Embryonic facial prominence (tissue), 1 donor: ENCODE measurements at regions not wholly inside any gene's neighbourhood (a gene's known extent, or its start where the extent isn't known, plus 50 kb on each side); places are given as distances from the start of the nearest gene placed in this dataset.

Source experiments
- DNase-seq: peaks from one replicate; pipeline ENCODE4 v3.0.0-alpha.2; 2016; ENCODE audit errors: extremely low spot score

GRCh38 chr1:239436286-239436685, 49.9 kb downstream of the CHRM3 start:
- DNase-seq, result no peak

- no peak for DNase-seq
Measured at GRCh38 chr1:239437822-239438221, 51.5 kb downstream of the CHRM3 start.

- no peak for DNase-seq
Measured at GRCh38 chr1:239438891-239439290, 52.5 kb downstream of the CHRM3 start.

- no peak for DNase-seq
Measured at GRCh38 chr1:239443361-239443760, 57.0 kb downstream of the CHRM3 start.

GRCh38 chr1:239446611-239447010, 60.2 kb downstream of the CHRM3 start:
- DNase-seq, result no peak

- no peak for DNase-seq
Measured at GRCh38 chr1:239448911-239449310, 62.5 kb downstream of the CHRM3 start.

GRCh38 chr1:239455743-239456142, 69.4 kb downstream of the CHRM3 start:
- DNase-seq, result no peak

- DNase-seq, result no peak
Measured at GRCh38 chr1:239456788-239457187, 70.4 kb downstream of the CHRM3 start.

- no peak for DNase-seq
Measured at GRCh38 chr1:239457491-239458143, 71.2 kb downstream of the CHRM3 start.

- no peak for DNase-seq
Measured at GRCh38 chr1:239458144-239458500, 71.8 kb downstream of the CHRM3 start.

GRCh38 chr1:239467730-239468129, 81.4 kb downstream of the CHRM3 start:
- no peak for DNase-seq

- DNase-seq, result no peak
Measured at GRCh38 chr1:239478069-239478468, 91.7 kb downstream of the CHRM3 start.

GRCh38 chr1:239483391-239483790, 97.0 kb downstream of the CHRM3 start:
- no peak for DNase-seq

- DNase-seq, result no peak
Measured at GRCh38 chr1:239493811-239494414, 107.5 kb downstream of the CHRM3 start.

- DNase-seq, result no peak
Measured at GRCh38 chr1:239505094-239505493, 118.7 kb downstream of the CHRM3 start.

GRCh38 chr1:239507826-239508225, 121.5 kb downstream of the CHRM3 start:
- DNase-seq, result no peak

- no peak for DNase-seq
Measured at GRCh38 chr1:239511875-239512274, 125.5 kb downstream of the CHRM3 start.

- no peak for DNase-seq
Measured at GRCh38 chr1:239516579-239516978, 130.2 kb downstream of the CHRM3 start.

- no peak for DNase-seq
Measured at GRCh38 chr1:239526391-239526790, 140.0 kb downstream of the CHRM3 start.

GRCh38 chr1:239527051-239527693, 140.8 kb downstream of the CHRM3 start:
- DNase-seq, result no peak

GRCh38 chr1:239536165-239536849, 149.9 kb downstream of the CHRM3 start:
- DNase-seq, result no peak

GRCh38 chr1:239537795-239538194, 151.4 kb downstream of the CHRM3 start:
- DNase-seq, result no peak
